Transverse colon (tissue), 4 donors: ENCODE measurements at regions not wholly inside any gene's neighbourhood (a gene's known extent, or its start where the extent isn't known, plus 50 kb on each side); places are given as distances from the start of the nearest gene placed in this dataset.

Experiments used
- DNase-seq: peaks from one replicate; pipeline ENCODE4 v3.0.0-alpha.2; 2019
- H3K27ac ChIP-seq, 4 donors: fragments of 200-600 bp; sonication (generic); 2 replicates each; pipeline ENCODE4 v1.5.1; 2016 to 2018; ENCODE audit warnings: inconsistent platforms in 4 of 4
- H3K27me3 ChIP-seq: fragments of 200-600 bp; sonication (generic); 2 replicates; pipeline ENCODE4 v1.5.1; 2017; ENCODE audit warnings: inconsistent platforms
- H3K36me3 ChIP-seq, 4 donors: fragments of 200-600 bp; sonication (generic); 2 replicates each; pipeline ENCODE4 v1.5.1; 2017 to 2019; ENCODE audit warnings: inconsistent platforms in 4 of 4
- H3K4me1 ChIP-seq, 4 donors: fragments of 200-600 bp; sonication (generic); 2 replicates each; pipeline ENCODE4 v1.5.1; 2017 to 2020; ENCODE audit warnings: inconsistent platforms in 4 of 4
- H3K4me3 ChIP-seq, 4 donors: fragments of 200-600 bp; sonication (generic); 1 replicate in 1 of 4; 2 replicates in 3 of 4; pipeline versions ENCODE4 v1.5.1 to v1.6.1; 2017 to 2019; ENCODE audit warnings: inconsistent platforms in 4 of 4
- H3K9me3 ChIP-seq, 2 donors: fragments of 200-600 bp; sonication (generic); 2 replicates each; pipeline ENCODE4 v1.5.1; 2017 to 2019; ENCODE audit warnings: inconsistent platforms in 2 of 2
- EP300 ChIP-seq: sonication (generic); formaldehyde crosslinking; IDR thresholded peaks from one replicate; pipeline ENCODE4 v1.6.1; 2017; ENCODE audit warnings: antibody characterized with exemption, low read depth
- POLR2A ChIP-seq: fragments of 450-650 bp; IDR thresholded peaks from one replicate; pipeline ENCODE4 v1.6.1; 2016; ENCODE audit warnings: antibody characterized with exemption, mild to moderate bottlenecking, moderate library complexity
- POLR2AphosphoS5 ChIP-seq, 3 donors: sonication (generic); formaldehyde crosslinking; IDR thresholded peaks; one replicate each; pipeline ENCODE4 v1.6.1; 2016; ENCODE audit warnings: antibody characterized with exemption in 3 of 3
- WGBS, 2 donors: methylation state at CpG; one replicate each; pipeline ENCODE4 v1.1.5; 2018; ENCODE audit warnings: low coverage in 1 of 2; 5-methylcytosine and 5-hydroxymethylcytosine counted together
- in situ Hi-C, 4 donors: fragments of 200-750 bp; cut with MboI; loops; one replicate each; pipeline versions ENCODE4 v1.15.0 to v1.15.1; 2017; ENCODE audit warnings: low sequenced_read_pairs in 3 of 4, low pct_ligation_motif_present in 1 of 4, low pct_unique_long_range_greater_than_20kb in 1 of 4
- intact Hi-C: fragments of 100-400 bp; cut with DNase I; formaldehyde crosslinking; loops from one replicate; pipeline ENCODE4 v1.15.1; 2023; ENCODE audit warnings: low total_unique reads
- TF ChIP-seq, protein P1 (sequence below), 5 experiments: fragments of 200-600 bp in 3 of 5; fragments of 450-650 bp in 2 of 5; sonication (generic) in 3 of 5; IDR thresholded peaks; 1 replicate in 2 of 5; 2 replicates in 3 of 5; pipeline ENCODE4 v1.5.1; 2016 to 2017; ENCODE audit warnings: antibody characterized with exemption in 5 of 5, inconsistent platforms in 3 of 5, mild to moderate bottlenecking in 2 of 5, moderate library complexity in 1 of 5

- no peak overlapping the region for H3K4me3 ChIP-seq
- no peak for DNase-seq
- no peaks in the 10 kb centered on the region for H3K4me1 ChIP-seq
- H3K9me3 ChIP-seq: no peaks in the 10 kb centered on the region
- H3K27ac ChIP-seq: no peak overlapping the region
- 96% methylated on average over 1 of the region's 1 CpG; no CpG with 5 or more reads in 1 of the 2 donors for WGBS, 2 donors
- intact Hi-C loops (no loop called here), in situ Hi-C loops (no loop called here)
- no peak for TF ChIP-seq POLR2A
- TF ChIP-seq, protein P1, sequence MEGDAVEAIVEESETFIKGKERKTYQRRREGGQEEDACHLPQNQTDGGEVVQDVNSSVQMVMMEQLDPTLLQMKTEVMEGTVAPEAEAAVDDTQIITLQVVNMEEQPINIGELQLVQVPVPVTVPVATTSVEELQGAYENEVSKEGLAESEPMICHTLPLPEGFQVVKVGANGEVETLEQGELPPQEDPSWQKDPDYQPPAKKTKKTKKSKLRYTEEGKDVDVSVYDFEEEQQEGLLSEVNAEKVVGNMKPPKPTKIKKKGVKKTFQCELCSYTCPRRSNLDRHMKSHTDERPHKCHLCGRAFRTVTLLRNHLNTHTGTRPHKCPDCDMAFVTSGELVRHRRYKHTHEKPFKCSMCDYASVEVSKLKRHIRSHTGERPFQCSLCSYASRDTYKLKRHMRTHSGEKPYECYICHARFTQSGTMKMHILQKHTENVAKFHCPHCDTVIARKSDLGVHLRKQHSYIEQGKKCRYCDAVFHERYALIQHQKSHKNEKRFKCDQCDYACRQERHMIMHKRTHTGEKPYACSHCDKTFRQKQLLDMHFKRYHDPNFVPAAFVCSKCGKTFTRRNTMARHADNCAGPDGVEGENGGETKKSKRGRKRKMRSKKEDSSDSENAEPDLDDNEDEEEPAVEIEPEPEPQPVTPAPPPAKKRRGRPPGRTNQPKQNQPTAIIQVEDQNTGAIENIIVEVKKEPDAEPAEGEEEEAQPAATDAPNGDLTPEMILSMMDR (IDR thresholded peaks at IDR 0.05): no peak
- no peak for TF ChIP-seq EP300
- no peaks in the 10 kb centered on the region for H3K27me3 ChIP-seq
- no peaks in the 10 kb centered on the region for H3K36me3 ChIP-seq
Measured at GRCh38 chr10:78863906-78864239, 204.9 kb upstream of the ZMIZ1 start.

GRCh38 chr10:78864761-78865537, 203.8 kb upstream of the ZMIZ1 start:
- DNase-seq: no peak
- in situ Hi-C loops: no loop called here

GRCh38 chr10:78865538-78865875, 203.3 kb upstream of the ZMIZ1 start:
- DNase-seq: no peak
- TF ChIP-seq, protein P1 (IDR thresholded peaks at IDR 0.05): no peak
- TF ChIP-seq EP300 (no peak), POLR2AphosphoS5 (IDR thresholded peaks at IDR 0.05) (no peak), POLR2A (no peak)
- in situ Hi-C loops (no loop called here), intact Hi-C loops (no loop called here)
- Histone ChIP-seq H3K27ac (no peak overlapping the region), H3K27me3 (no peaks in the 10 kb centered on the region), H3K4me3 (no peak overlapping the region), H3K4me1 (no peaks in the 10 kb centered on the region), H3K9me3 (no peaks in the 10 kb centered on the region), H3K36me3 (no peaks in the 10 kb centered on the region)
- 46% methylated on average over 4 of the region's 4 CpGs; no CpG with 5 or more reads in 1 of the 2 donors for WGBS, 2 donors

More at GRCh38 chr10:78864761-78865537, 203.8 kb upstream of the ZMIZ1 start:
- no peak for TF ChIP-seq POLR2A
- no peak for TF ChIP-seq EP300
- TF ChIP-seq, protein P1 (IDR thresholded peaks at IDR 0.05): no peak
- no peak for TF ChIP-seq POLR2AphosphoS5 (IDR thresholded peaks at IDR 0.05)
- Histone ChIP-seq H3K9me3 (no peaks in the 10 kb centered on the region), H3K27me3 (no peaks in the 10 kb centered on the region), H3K4me1 (no peaks in the 10 kb centered on the region), H3K36me3 (no peaks in the 10 kb centered on the region), H3K27ac (no peak overlapping the region), H3K4me3 (no peak overlapping the region)
- intact Hi-C loops: no loop called here
- WGBS, 2 donors: 81 to 84% methylated on average over 5 to 14 of the region's 14 CpGs

GRCh38 chr10:78865931-78866717, 202.6 kb upstream of the ZMIZ1 start:
- Histone ChIP-seq H3K4me1 (no peaks in the 10 kb centered on the region), H3K36me3 (no peaks in the 10 kb centered on the region), H3K4me3 (no peak overlapping the region), H3K27me3 (no peaks in the 10 kb centered on the region), H3K27ac (no peak overlapping the region), H3K9me3 (no peaks in the 10 kb centered on the region)
- WGBS, 2 donors: 81 to 92% methylated on average over 7 to 12 of the region's 12 CpGs
- TF ChIP-seq POLR2AphosphoS5 (IDR thresholded peaks at IDR 0.05) (no peak), POLR2A (no peak), EP300 (no peak)
- TF ChIP-seq, protein P1 (IDR thresholded peaks at IDR 0.05): no peak
- in situ Hi-C loops: no loop called here
- no peak for DNase-seq
- intact Hi-C loops: no loop called here
